Osteocyte (in vitro differentiated cells): ENCODE measurements at regions not wholly inside any gene's neighbourhood (a gene's known extent, or its start where the extent isn't known, plus 50 kb on each side); places are given as distances from the start of the nearest gene placed in this dataset.

Experiments
- DNase-seq: peaks from one replicate; pipeline ENCODE4 v3.0.0; 2021; ENCODE audit warnings: mixed read lengths; ENCODE audit not compliant: unreplicated experiment; ENCODE audit errors: extremely low spot score
- H3K27ac Mint-ChIP-seq: one replicate; pipeline ENCODE4 v1.8.0; 2021; ENCODE audit warnings: mild to moderate bottlenecking, mixed read lengths; ENCODE audit not compliant: unreplicated experiment
- H3K27me3 Mint-ChIP-seq: one replicate; pipeline ENCODE4 v1.8.0; 2021; ENCODE audit warnings: mixed read lengths; ENCODE audit not compliant: unreplicated experiment
- H3K36me3 Mint-ChIP-seq: one replicate; pipeline ENCODE4 v1.8.0; 2021; ENCODE audit warnings: mixed read lengths; ENCODE audit not compliant: unreplicated experiment
- H3K4me1 Mint-ChIP-seq: one replicate; pipeline ENCODE4 v1.8.0; 2021; ENCODE audit warnings: mixed read lengths; ENCODE audit not compliant: unreplicated experiment
- H3K4me3 Mint-ChIP-seq: one replicate; pipeline ENCODE4 v1.8.0; 2021; ENCODE audit warnings: mild to moderate bottlenecking, moderate library complexity, mixed read lengths; ENCODE audit not compliant: unreplicated experiment
- H3K9me3 Mint-ChIP-seq: one replicate; pipeline ENCODE4 v1.8.0; 2021; ENCODE audit warnings: mixed read lengths; ENCODE audit not compliant: unreplicated experiment
- CTCF ChIP-seq: fragments of 200-600 bp; sonication (generic); IDR thresholded peaks from 2 replicates; pipeline ENCODE4 v1.5.0; 2021; ENCODE audit warnings: antibody characterized with exemption, mild to moderate bottlenecking, moderate library complexity

DNA sequence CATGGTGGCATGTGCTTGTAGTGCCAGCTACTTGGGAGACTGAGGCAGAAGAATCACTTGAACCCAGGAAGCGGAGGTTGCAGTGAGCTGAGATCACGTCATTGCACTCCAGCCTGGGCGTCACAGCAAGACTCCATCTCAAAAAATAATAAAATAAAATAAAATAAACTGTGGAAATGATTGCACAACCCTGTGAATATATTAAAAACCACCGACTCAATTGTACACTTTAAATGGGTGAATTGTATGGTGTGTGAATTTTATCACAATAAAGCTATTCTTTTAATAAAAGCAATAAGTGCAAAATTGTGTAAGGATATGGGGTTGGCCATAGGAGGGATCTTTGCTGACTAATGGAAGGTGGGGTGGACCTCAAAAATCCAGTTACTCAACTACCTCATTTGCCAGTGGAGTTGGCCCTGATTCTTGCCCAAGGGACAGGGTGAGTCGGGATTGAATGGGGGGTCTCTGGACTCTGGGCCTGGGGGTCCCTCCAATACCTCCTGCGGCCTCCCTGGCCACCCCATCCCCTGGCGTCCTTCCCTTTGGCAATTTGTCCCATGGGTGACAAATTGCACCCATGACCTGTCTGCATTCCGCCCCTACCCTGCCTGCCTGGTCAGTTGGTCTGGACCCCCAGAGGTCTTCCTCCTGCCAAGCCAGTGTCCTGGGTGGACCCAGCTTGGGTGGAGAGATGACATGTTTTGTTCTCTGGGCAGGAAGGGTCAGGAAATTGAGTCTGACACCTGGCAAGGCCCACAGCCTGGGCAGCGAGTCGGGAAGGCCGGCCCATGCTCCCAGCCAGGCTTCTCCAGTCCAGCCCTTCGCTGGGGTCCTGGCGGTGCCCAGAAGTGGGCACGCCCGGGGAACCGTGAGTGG is 61.7 kb upstream of the ELN start:
- peak; percentile 83 for DNase-seq
- peaks cover under 1% of the 10 kb centered on the region for H3K4me1 Mint-ChIP-seq
- peaks cover under 1% of the 10 kb centered on the region for H3K27me3 Mint-ChIP-seq
- H3K27ac Mint-ChIP-seq = no peak overlapping the region
- TF ChIP-seq CTCF = no peak
- no peak overlapping the region for H3K4me3 Mint-ChIP-seq
- H3K9me3 Mint-ChIP-seq = peaks cover 16% of the 10 kb centered on the region
- peaks cover 2% of the 10 kb centered on the region for H3K36me3 Mint-ChIP-seq

- peaks cover 2% of the 10 kb centered on the region for H3K4me1 Mint-ChIP-seq
- DNase-seq = peak; percentile 68
These were observed 60.8 kb upstream of the ELN start for GRCh38 chr7:73966941-73967831.

GRCh38 chr7:73967832-73968290 is 60.1 kb upstream of the ELN start:
- Mint-ChIP-seq H3K36me3 (peaks cover 2% of the 10 kb centered on the region), H3K4me3 (no peak overlapping the region), H3K9me3 (peaks cover 16% of the 10 kb centered on the region), H3K27me3 (peaks cover 3% of the 10 kb centered on the region), H3K27ac (no peak overlapping the region), H3K4me1 (peaks cover 2% of the 10 kb centered on the region)
- peak; percentile 54 for DNase-seq
- no peak for TF ChIP-seq CTCF

More at GRCh38 chr7:73966941-73967831, 60.8 kb upstream of the ELN start:
- Mint-ChIP-seq H3K27ac (no peak overlapping the region), H3K36me3 (peaks cover 2% of the 10 kb centered on the region), H3K4me3 (no peak overlapping the region), H3K9me3 (peaks cover 16% of the 10 kb centered on the region), H3K27me3 (peaks cover 3% of the 10 kb centered on the region)
- no peak for TF ChIP-seq CTCF

DNA sequence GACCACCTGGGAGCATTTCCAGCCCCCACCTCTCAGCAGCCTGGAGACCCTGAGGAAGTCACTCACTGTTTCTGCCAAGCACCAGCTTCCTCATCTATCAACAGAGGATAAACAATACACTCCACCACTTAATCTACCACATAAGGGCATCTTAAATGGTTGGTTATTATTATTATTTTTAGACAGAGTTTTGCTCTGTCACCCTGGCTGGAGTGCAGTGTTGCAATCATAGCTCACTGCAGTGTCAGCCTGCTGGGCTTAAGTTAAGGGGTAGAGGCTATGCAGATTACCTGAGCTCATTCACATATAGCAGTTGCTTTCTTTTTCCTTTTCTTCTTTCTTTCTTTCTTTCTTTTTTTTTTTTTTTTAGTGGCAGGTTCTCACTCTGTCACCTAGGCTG is 59.5 kb upstream of the ELN start:
- no peak for TF ChIP-seq CTCF
- Mint-ChIP-seq H3K4me1 (peaks cover 2% of the 10 kb centered on the region), H3K27me3 (peaks cover 3% of the 10 kb centered on the region), H3K4me3 (no peak overlapping the region), H3K9me3 (peaks cover 10% of the 10 kb centered on the region), H3K27ac (no peak overlapping the region), H3K36me3 (no peaks in the 10 kb centered on the region)
- DNase-seq = no peak
